ENCODE measurements at regions not wholly inside any gene's neighbourhood (a gene's known extent, or its start where the extent isn't known, plus 50 kb on each side); places are given as distances from the start of the nearest gene placed in this dataset.

DNA sequence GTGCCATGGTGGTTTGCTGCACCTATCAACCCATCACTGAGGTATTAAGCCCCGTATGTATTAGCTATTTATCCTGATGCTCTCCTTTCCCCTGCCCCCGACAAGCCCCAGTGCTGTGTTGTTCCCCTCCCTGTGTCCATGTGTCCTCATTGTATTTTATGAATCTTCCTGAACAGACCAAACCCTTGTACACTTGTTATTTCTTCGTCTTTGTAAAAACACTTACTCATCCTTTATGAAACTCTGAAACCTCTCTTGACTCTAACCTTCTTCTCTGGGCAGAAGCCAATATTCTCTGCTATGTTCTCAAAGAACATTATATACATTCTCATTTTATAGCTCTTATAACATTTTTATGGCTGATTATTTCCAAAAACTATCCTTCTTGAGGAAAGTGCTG is 746.9 kb downstream of the EFNB2 start:
- TF ChIP-seq, protein P1, sequence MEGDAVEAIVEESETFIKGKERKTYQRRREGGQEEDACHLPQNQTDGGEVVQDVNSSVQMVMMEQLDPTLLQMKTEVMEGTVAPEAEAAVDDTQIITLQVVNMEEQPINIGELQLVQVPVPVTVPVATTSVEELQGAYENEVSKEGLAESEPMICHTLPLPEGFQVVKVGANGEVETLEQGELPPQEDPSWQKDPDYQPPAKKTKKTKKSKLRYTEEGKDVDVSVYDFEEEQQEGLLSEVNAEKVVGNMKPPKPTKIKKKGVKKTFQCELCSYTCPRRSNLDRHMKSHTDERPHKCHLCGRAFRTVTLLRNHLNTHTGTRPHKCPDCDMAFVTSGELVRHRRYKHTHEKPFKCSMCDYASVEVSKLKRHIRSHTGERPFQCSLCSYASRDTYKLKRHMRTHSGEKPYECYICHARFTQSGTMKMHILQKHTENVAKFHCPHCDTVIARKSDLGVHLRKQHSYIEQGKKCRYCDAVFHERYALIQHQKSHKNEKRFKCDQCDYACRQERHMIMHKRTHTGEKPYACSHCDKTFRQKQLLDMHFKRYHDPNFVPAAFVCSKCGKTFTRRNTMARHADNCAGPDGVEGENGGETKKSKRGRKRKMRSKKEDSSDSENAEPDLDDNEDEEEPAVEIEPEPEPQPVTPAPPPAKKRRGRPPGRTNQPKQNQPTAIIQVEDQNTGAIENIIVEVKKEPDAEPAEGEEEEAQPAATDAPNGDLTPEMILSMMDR (conservative IDR thresholded peaks at IDR 0.05 in 1 of 2, IDR thresholded peaks at IDR 0.05 in 1 of 2; ENCODE audit: low read depth in 1 of 2, low read length in 2 of 2): no peak
- no peak for TF ChIP-seq EZH2 (IDR thresholded peaks at IDR 0.05; ENCODE audit: low read length, missing control alignments)
